Prostate gland (tissue), 2 donors: ENCODE measurements at regions not wholly inside any gene's neighbourhood (a gene's known extent, or its start where the extent isn't known, plus 50 kb on each side); places are given as distances from the start of the nearest gene placed in this dataset.

Experiments
- POLR2A ChIP-seq: fragments of 450-650 bp; IDR thresholded peaks from one replicate; pipeline ENCODE4 v1.6.1; 2016; ENCODE audit warnings: antibody characterized with exemption, mild to moderate bottlenecking
- TF ChIP-seq, protein P1 (sequence below), 4 experiments: fragments of 200-600 bp in 2 of 4; fragments of 450-650 bp in 2 of 4; sonication (generic) in 2 of 4; IDR thresholded peaks; 1 replicate in 3 of 4; 2 replicates in 1 of 4; pipeline ENCODE4 v1.5.1; 2016 to 2019; ENCODE audit warnings: antibody characterized with exemption in 4 of 4, mild to moderate bottlenecking in 2 of 4, moderate library complexity in 2 of 4

DNA sequence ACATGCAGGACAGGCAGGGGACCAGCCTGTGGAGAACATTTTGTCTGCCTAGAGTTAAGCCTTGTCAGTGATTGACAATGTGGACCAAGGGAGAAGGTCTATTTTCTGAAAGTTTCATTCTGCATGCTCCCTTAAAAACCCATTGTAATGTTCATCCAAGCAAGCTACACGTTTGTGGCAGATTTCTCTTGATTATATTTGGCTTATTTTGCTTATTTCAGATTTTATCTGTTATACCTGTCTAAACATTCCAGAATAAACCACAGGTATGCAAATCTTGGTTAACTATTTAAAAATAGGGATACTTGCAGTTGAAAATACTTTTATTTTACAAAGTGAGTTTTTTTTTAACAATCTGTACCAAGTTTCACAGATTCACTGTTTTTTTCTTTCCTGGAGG, 78.2 kb upstream of the F3 start:
- TF ChIP-seq POLR2A: no peak
- TF ChIP-seq, protein P1, sequence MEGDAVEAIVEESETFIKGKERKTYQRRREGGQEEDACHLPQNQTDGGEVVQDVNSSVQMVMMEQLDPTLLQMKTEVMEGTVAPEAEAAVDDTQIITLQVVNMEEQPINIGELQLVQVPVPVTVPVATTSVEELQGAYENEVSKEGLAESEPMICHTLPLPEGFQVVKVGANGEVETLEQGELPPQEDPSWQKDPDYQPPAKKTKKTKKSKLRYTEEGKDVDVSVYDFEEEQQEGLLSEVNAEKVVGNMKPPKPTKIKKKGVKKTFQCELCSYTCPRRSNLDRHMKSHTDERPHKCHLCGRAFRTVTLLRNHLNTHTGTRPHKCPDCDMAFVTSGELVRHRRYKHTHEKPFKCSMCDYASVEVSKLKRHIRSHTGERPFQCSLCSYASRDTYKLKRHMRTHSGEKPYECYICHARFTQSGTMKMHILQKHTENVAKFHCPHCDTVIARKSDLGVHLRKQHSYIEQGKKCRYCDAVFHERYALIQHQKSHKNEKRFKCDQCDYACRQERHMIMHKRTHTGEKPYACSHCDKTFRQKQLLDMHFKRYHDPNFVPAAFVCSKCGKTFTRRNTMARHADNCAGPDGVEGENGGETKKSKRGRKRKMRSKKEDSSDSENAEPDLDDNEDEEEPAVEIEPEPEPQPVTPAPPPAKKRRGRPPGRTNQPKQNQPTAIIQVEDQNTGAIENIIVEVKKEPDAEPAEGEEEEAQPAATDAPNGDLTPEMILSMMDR (IDR thresholded peaks at IDR 0.05): no peak
